ENCODE measurements at regions not wholly inside any gene's neighbourhood (a gene's known extent, or its start where the extent isn't known, plus 50 kb on each side); places are given as distances from the start of the nearest gene placed in this dataset.
A peak's percentile ranks its signal among the peaks of the same experiment; 100 is the strongest.

DNA sequence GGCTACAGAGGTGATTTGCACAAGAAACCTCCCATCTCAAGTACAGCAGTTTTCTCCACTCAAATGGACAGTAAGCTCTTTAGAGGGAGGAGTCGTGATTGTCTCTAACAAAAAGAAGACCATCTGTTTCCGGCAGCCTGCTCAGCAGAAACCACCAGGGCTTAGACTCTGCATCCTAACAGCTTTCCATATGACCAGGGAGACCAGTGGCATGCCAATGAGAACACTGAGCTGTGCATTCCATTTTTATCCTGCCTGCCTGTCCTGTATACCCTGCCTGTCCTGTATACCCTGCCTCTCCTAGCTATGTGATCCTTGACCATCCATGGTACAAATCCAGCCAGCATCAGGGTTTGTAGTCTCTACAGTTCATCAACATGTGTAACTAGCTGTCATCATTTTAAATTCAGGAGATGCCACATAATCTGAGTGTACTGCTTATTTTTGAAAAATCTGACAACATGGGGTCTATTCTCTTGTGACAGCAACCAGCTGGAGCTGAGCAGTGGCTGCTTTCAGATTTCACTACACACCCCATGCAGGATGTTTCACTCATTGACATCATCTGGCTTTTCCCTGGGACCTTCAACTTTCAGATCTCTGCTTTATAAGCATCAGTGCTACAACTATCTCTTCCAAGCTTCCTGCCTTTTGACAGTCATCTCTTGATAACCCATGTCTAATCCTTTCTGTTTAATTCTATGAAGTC lies 50.5 kb upstream of the POU2AF2 start:
- Histone ChIP-seq H3K4me3 (ENCODE audit: low read length) (no peak overlapping the region), H2AFZ (ENCODE audit: low read length) (peak overlapping the region; percentile 23; the same call in 1 of the 2 replicates), H3F3A (ENCODE audit: insufficient read depth, low read length) (0 out of 2 replicates have a peak, but pooled peaks cover 3% of the 10 kb centered on the region), H3K9me2 (replicated peaks; ENCODE audit: insufficient read depth, low read length) (no peaks in the 10 kb centered on the region), H3K27ac (ENCODE audit: low read length) (peak overlapping the region; percentile 40; the same call in 1 of the 2 replicates), H3K4me1 (ENCODE audit: low read length) (peaks cover 23% of the 10 kb centered on the region), H4K20me1 (ENCODE audit: insufficient read depth, low read length) (no peaks in the 10 kb centered on the region), H3K4me2 (ENCODE audit: low read depth, low read length) (peak overlapping the region; percentile 47; the same call in 1 of the 2 replicates), H3K36me3 (replicated peaks; ENCODE audit: insufficient read depth, low read length) (no peaks in the 10 kb centered on the region), H3K27me3 (replicated peaks; ENCODE audit: insufficient read depth, low read length) (no peaks in the 10 kb centered on the region), H3K9ac (ENCODE audit: low read length) (no peak overlapping the region), H3K79me2 (ENCODE audit: low read length) (no peaks in the 10 kb centered on the region), H3K9me3 (replicated peaks; ENCODE audit: insufficient read depth, low read length) (no peaks in the 10 kb centered on the region)
- TF ChIP-seq EZH2phosphoT487 (IDR thresholded peaks at IDR 0.05; ENCODE audit: low read length) = no peak
- TF ChIP-seq EZH2 (optimal IDR thresholded peaks at IDR 0.05; ENCODE audit: low read depth, low read length) = no peak
- TF ChIP-seq CTCF (IDR thresholded peaks at IDR 0.05; ENCODE audit: low read length) = no peak
- DNase-seq = peak; percentile 76

DNA sequence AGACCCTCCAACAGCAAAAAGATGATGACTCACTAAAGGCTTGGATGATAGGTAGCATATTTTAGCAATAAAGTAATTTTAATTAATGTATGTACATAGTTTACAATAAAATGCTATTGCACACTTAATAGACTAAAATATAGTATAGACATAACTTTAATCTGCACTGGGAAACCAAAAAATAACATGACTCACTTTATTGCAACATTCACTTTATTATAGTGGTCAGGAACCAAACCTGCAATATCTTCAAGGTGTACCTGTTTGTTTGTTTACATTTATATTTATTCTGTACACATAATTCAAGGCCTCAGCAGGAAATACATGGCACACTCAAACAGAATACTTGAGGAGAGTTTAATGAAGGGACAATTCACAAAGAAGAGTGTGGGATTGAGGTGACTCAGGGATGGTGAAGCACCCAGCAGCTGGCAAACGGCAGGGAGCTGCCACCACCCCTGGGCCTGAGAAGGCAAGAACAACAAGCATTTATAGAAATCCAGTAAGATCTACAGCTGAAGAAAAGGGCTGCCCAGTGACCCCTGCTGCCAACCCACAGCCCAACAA lies 51.5 kb upstream of the POU2AF2 start:
- Histone ChIP-seq H3K9me3 (replicated peaks; ENCODE audit: insufficient read depth, low read length) (no peaks in the 10 kb centered on the region), H3K9ac (ENCODE audit: low read length) (no peak overlapping the region), H3K79me2 (ENCODE audit: low read length) (no peaks in the 10 kb centered on the region), H3K4me1 (ENCODE audit: low read length) (peaks cover 23% of the 10 kb centered on the region), H2AFZ (ENCODE audit: low read length) (no peak overlapping the region), H3K27me3 (replicated peaks; ENCODE audit: insufficient read depth, low read length) (no peaks in the 10 kb centered on the region), H3K4me2 (ENCODE audit: low read depth, low read length) (peak overlapping the region; percentile 47; the same call in 1 of the 2 replicates), H3K36me3 (replicated peaks; ENCODE audit: insufficient read depth, low read length) (no peaks in the 10 kb centered on the region), H4K20me1 (ENCODE audit: insufficient read depth, low read length) (no peaks in the 10 kb centered on the region), H3K4me3 (ENCODE audit: low read length) (no peak overlapping the region), H3K9me2 (replicated peaks; ENCODE audit: insufficient read depth, low read length) (no peaks in the 10 kb centered on the region), H3K27ac (ENCODE audit: low read length) (0 out of 2 replicates have a peak overlapping the region, but pooled peaks have one; percentile 40), H3F3A (ENCODE audit: insufficient read depth, low read length) (0 out of 2 replicates have a peak, but pooled peaks cover 3% of the 10 kb centered on the region)
- TF ChIP-seq EZH2phosphoT487 (IDR thresholded peaks at IDR 0.05; ENCODE audit: low read length) (no peak), EZH2 (optimal IDR thresholded peaks at IDR 0.05; ENCODE audit: low read depth, low read length) (no peak), CTCF (IDR thresholded peaks at IDR 0.05; ENCODE audit: low read length) (no peak)
- no peak for DNase-seq

DNA sequence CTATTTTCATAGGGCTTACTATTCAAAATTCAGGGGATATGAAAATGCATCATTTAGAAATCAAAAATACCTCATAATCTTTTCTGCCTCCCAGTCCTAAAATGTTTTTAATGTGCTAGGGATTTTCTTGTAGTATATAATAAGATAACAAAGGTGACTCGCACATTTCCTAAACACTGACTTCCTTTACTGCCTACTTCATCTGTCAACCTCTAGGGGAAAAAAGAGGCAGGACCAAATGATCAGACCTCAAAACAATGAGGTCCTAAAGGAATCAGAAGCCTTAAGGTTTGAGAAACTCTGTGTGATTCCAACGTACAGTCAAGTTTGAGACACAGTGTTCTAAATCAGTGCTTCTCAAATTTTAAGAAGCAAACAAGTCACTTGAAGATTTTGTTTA lies 56.1 kb upstream of the POU2AF2 start:
- Histone ChIP-seq H2AFZ (ENCODE audit: low read length) (no peak overlapping the region), H4K20me1 (ENCODE audit: insufficient read depth, low read length) (no peaks in the 10 kb centered on the region), H3K4me1 (ENCODE audit: low read length) (peaks cover 20% of the 10 kb centered on the region), H3K9ac (ENCODE audit: low read length) (no peak overlapping the region), H3K9me3 (replicated peaks; ENCODE audit: insufficient read depth, low read length) (no peaks in the 10 kb centered on the region), H3K4me3 (ENCODE audit: low read length) (no peak overlapping the region), H3K27ac (ENCODE audit: low read length) (no peak overlapping the region), H3K27me3 (replicated peaks; ENCODE audit: insufficient read depth, low read length) (no peaks in the 10 kb centered on the region), H3K4me2 (ENCODE audit: low read depth, low read length) (no peak overlapping the region), H3K79me2 (ENCODE audit: low read length) (no peaks in the 10 kb centered on the region), H3K9me2 (replicated peaks; ENCODE audit: insufficient read depth, low read length) (no peaks in the 10 kb centered on the region), H3K36me3 (replicated peaks; ENCODE audit: insufficient read depth, low read length) (no peaks in the 10 kb centered on the region), H3F3A (ENCODE audit: insufficient read depth, low read length) (no peaks in the 10 kb centered on the region)
- DNase-seq = no peak
- TF ChIP-seq CTCF (IDR thresholded peaks at IDR 0.05; ENCODE audit: low read length) (no peak), EZH2 (optimal IDR thresholded peaks at IDR 0.05; ENCODE audit: low read depth, low read length) (no peak), EZH2phosphoT487 (IDR thresholded peaks at IDR 0.05; ENCODE audit: low read length) (no peak)

Measured in MM.1S (cell line).